H9 (cell line): ENCODE measurements at regions not wholly inside any gene's neighbourhood (a gene's known extent, or its start where the extent isn't known, plus 50 kb on each side); places are given as distances from the start of the nearest gene placed in this dataset.

Experiments
- DNase-seq: peaks from one replicate; pipeline ENCODE4 v3.0.0-alpha.2; 2017
- H2AFZ ChIP-seq: one replicate; pipeline ENCODE4 v1.6.1; 2013; ENCODE audit warnings: mild to moderate bottlenecking, low read length, control low read depth, moderate library complexity
- H2AK5ac ChIP-seq: 2 replicates; pipeline ENCODE4 v1.6.1; 2013; ENCODE audit warnings: low read length, control low read depth, mixed read lengths; ENCODE audit not compliant: insufficient read length
- H2BK120ac ChIP-seq: one replicate; pipeline ENCODE4 v1.6.1; 2013; ENCODE audit warnings: low read depth, mild to moderate bottlenecking, low read length, control low read depth, inconsistent platforms; ENCODE audit not compliant: poor library complexity, severe bottlenecking
- H2BK12ac ChIP-seq: 2 replicates; pipeline ENCODE4 v1.6.1; 2013; ENCODE audit warnings: low read length, control low read depth, mixed read lengths, low read depth; ENCODE audit not compliant: insufficient read length
- H2BK15ac ChIP-seq: 2 replicates; pipeline ENCODE4 v1.6.1; 2013; ENCODE audit warnings: low read depth, low read length, control low read depth
- H2BK20ac ChIP-seq: one replicate; pipeline ENCODE4 v1.6.1; 2013; ENCODE audit warnings: low read depth, mild to moderate bottlenecking, low read length, control low read depth, inconsistent platforms; ENCODE audit not compliant: poor library complexity, severe bottlenecking
- H2BK5ac ChIP-seq: 2 replicates; pipeline ENCODE4 v1.6.1; 2013; ENCODE audit warnings: low read length, control low read depth, mixed read lengths; ENCODE audit not compliant: insufficient read length
- H3K14ac ChIP-seq: 2 replicates; pipeline ENCODE4 v1.6.1; 2013; ENCODE audit warnings: low read length, control low read depth; ENCODE audit not compliant: insufficient read depth
- H3K18ac ChIP-seq: 2 replicates; pipeline ENCODE4 v1.6.1; 2013; ENCODE audit warnings: low read depth, mild to moderate bottlenecking, mixed read lengths, low read length, control low read depth; ENCODE audit not compliant: insufficient read length
- H3K23ac ChIP-seq: 2 replicates; pipeline ENCODE4 v1.6.1; 2013; ENCODE audit warnings: low read length, control low read depth, mixed read lengths, low read depth; ENCODE audit not compliant: insufficient read length
- H3K23me2 ChIP-seq: 2 replicates; pipeline ENCODE4 v1.6.1; 2013; ENCODE audit warnings: low read depth, mild to moderate bottlenecking, mixed read lengths, low read length, control low read depth; ENCODE audit not compliant: insufficient read length, poor library complexity, severe bottlenecking
- H3K27ac ChIP-seq: 2 replicates; pipeline ENCODE4 v1.5.1; 2013; ENCODE audit warnings: low read length, control low read depth, mixed read lengths, low read depth; ENCODE audit not compliant: insufficient read length
- H3K27me3 ChIP-seq: 2 replicates; pipeline ENCODE4 v1.6.1; 2013; ENCODE audit warnings: low read length, control low read depth, inconsistent platforms; ENCODE audit not compliant: insufficient read depth
- H3K4ac ChIP-seq: 2 replicates; pipeline ENCODE4 v1.6.1; 2013; ENCODE audit warnings: low read depth, mild to moderate bottlenecking, control low read depth, inconsistent platforms, low read length, moderate library complexity
- H3K4me1 ChIP-seq: 2 replicates; pipeline ENCODE4 v1.6.1; 2013; ENCODE audit warnings: low read length, control low read depth, inconsistent platforms; ENCODE audit not compliant: insufficient read depth
- H3K4me2 ChIP-seq: 2 replicates; pipeline ENCODE4 v1.6.1; 2013; ENCODE audit warnings: low read length, control low read depth, mixed read lengths; ENCODE audit not compliant: insufficient read length, insufficient read depth
- H3K56ac ChIP-seq: 2 replicates; pipeline ENCODE4 v1.6.1; 2013; ENCODE audit warnings: low read depth, mild to moderate bottlenecking, mixed read lengths, low read length, control low read depth; ENCODE audit not compliant: insufficient read length
- H3K79me1 ChIP-seq: 2 replicates; pipeline ENCODE4 v1.6.1; 2013; ENCODE audit warnings: low read depth, mild to moderate bottlenecking, moderate library complexity, low read length, control low read depth, inconsistent platforms; ENCODE audit not compliant: insufficient read depth, poor library complexity, severe bottlenecking
- H3K79me2 ChIP-seq: 2 replicates; pipeline ENCODE4 v1.6.1; 2013; ENCODE audit warnings: low read length, control low read depth, inconsistent platforms; ENCODE audit not compliant: insufficient read depth
- H3K9ac ChIP-seq: 2 replicates; pipeline ENCODE4 v1.6.1; 2013; ENCODE audit warnings: low read length, control low read depth, mixed read lengths; ENCODE audit not compliant: insufficient read length; ENCODE audit errors: extremely low read depth
- H3K9me3 ChIP-seq: one replicate; pipeline ENCODE4 v1.6.1; 2013; ENCODE audit warnings: low read depth, low read length, inconsistent platforms; ENCODE audit not compliant: control insufficient read depth
- H3T11ph ChIP-seq: one replicate; pipeline ENCODE4 v1.6.1; 2013; ENCODE audit warnings: mild to moderate bottlenecking, low read length, control low read depth, inconsistent platforms
- H4K20me1 ChIP-seq: one replicate; pipeline ENCODE4 v1.6.1; 2013; ENCODE audit not compliant: control insufficient read depth, insufficient read length, insufficient read depth
- H4K5ac ChIP-seq: 2 replicates; pipeline ENCODE4 v1.6.1; 2013; ENCODE audit warnings: low read depth, mild to moderate bottlenecking, mixed read lengths, low read length, control low read depth; ENCODE audit not compliant: insufficient read length
- H4K8ac ChIP-seq: replicated peaks from 2 replicates; pipeline ENCODE4 v1.6.1; 2013; ENCODE audit warnings: low read length, control low read depth, mixed read lengths, low read depth; ENCODE audit not compliant: insufficient read length
- H4K91ac ChIP-seq: 2 replicates; pipeline ENCODE4 v1.6.1; 2013; ENCODE audit warnings: low read depth, mild to moderate bottlenecking, moderate library complexity, mixed read lengths, low read length, control low read depth; ENCODE audit not compliant: insufficient read length
- H3K27ac Mint-ChIP-seq, 3 experiments: 2 replicates in 2 of 3; 3 replicates in 1 of 3; pipeline ENCODE4 v1.8.0; 2020 to 2021; ENCODE audit warnings: mixed read lengths in 3 of 3, mild to moderate bottlenecking in 1 of 3, moderate library complexity in 1 of 3
- H3K27me3 Mint-ChIP-seq: 2 replicates; pipeline ENCODE4 v1.8.0; 2021; ENCODE audit warnings: low read depth, mild to moderate bottlenecking, moderate library complexity, mixed read lengths
- H3K36me3 Mint-ChIP-seq, 3 experiments: 2 replicates in 2 of 3; 3 replicates in 1 of 3; pipeline ENCODE4 v1.8.0; 2020 to 2021; ENCODE audit warnings: low read depth in 3 of 3, mixed read lengths in 3 of 3; ENCODE audit not compliant: insufficient read depth in 1 of 3
- H3K4me1 Mint-ChIP-seq, 2 experiments: 2 replicates each; pipeline ENCODE4 v1.8.0; 2020; ENCODE audit warnings: mixed read lengths in 2 of 2
- H3K4me3 Mint-ChIP-seq, 2 experiments: 2 replicates in 1 of 2; 3 replicates in 1 of 2; pipeline ENCODE4 v1.8.0; 2020 to 2021; ENCODE audit warnings: mild to moderate bottlenecking in 2 of 2, mixed read lengths in 2 of 2, moderate library complexity in 1 of 2
- H3K9me3 Mint-ChIP-seq, 2 experiments: 2 replicates in 1 of 2; 3 replicates in 1 of 2; pipeline ENCODE4 v1.8.0; 2020; ENCODE audit warnings: mild to moderate bottlenecking in 2 of 2, mixed read lengths in 2 of 2, moderate library complexity in 1 of 2
- WGBS: extraction: QIAGEN DNeasy Blood & Tissue Kit; methylation state at CpG from one replicate; pipeline ENCODE4 v1.1.7; 2013; ENCODE audit warnings: missing lambda C conversion rate, low lambda C conversion rate, mixed read lengths; ENCODE audit not compliant: insufficient read length; ENCODE audit errors: extremely low coverage; 5-methylcytosine and 5-hydroxymethylcytosine counted together
- TF ChIP-seq, protein P1 (sequence below): fragments of 200-600 bp; sonication (generic); conservative IDR thresholded peaks from 3 replicates; pipeline ENCODE4 v1.8.0; 2021; ENCODE audit warnings: antibody characterized with exemption, mild to moderate bottlenecking

DNA sequence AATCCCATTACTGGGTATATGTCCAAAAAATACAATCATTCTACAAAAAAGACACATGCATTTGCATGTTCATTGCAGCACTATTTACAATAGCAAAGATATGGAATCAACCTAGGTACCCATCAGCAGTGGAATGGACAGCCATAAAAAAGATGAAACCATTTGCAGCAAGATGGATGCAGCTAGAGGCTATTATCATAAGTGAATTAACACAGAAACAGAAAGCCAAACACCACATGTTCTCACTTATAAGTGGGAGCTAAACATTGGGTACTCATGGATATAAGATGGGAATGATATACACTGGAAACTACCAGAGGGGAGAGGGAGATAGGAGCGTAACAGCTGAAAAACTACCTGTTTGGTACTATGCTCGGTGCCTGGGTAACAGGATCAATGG is 154.0 kb downstream of the TMEM26 start:
- Histone ChIP-seq H3K23ac (no peak overlapping the region), H2AK5ac (no peak overlapping the region), H3K27me3 (no peaks in the 10 kb centered on the region), H2AFZ (no peak overlapping the region), H3K27ac (no peak overlapping the region), H3K4me1 (no peaks in the 10 kb centered on the region), H2BK15ac (no peak overlapping the region), H3K9me3 (no peaks in the 10 kb centered on the region), H2BK12ac (no peak overlapping the region), H4K5ac (no peak overlapping the region), H3K79me2 (no peaks in the 10 kb centered on the region), H2BK20ac (no peak overlapping the region), H3K79me1 (no peaks in the 10 kb centered on the region), H3K23me2 (no peaks in the 10 kb centered on the region), H3T11ph (no peak overlapping the region), H3K14ac (no peak overlapping the region), H4K20me1 (no peaks in the 10 kb centered on the region), H3K4me2 (no peak overlapping the region), H3K56ac (no peak overlapping the region), H3K9ac (no peak overlapping the region), H2BK5ac (no peak overlapping the region), H4K91ac (no peak overlapping the region), H3K18ac (no peak overlapping the region), H3K4ac (no peak overlapping the region), H4K8ac (no peak overlapping the region), H2BK120ac (no peak overlapping the region)
- Mint-ChIP-seq H3K4me3 (no peak overlapping the region), H3K27me3 (no peaks in the 10 kb centered on the region), H3K9me3 (peaks cover 4 to 9% of the 10 kb centered on the region in 2 experiments), H3K27ac (no peak overlapping the region), H3K4me1 (peaks cover 4% of the 10 kb centered on the region in 2 experiments; a peak in 3 of 4 replicates), H3K36me3 (peaks cover 0 to 10% (median 6%) of the 10 kb centered on the region in 3 experiments; a peak in 5 of 7 replicates)
- no CpG with 5 or more reads among the region's 2 CpGs for WGBS
- DNase-seq: no peak
- TF ChIP-seq, protein P1, sequence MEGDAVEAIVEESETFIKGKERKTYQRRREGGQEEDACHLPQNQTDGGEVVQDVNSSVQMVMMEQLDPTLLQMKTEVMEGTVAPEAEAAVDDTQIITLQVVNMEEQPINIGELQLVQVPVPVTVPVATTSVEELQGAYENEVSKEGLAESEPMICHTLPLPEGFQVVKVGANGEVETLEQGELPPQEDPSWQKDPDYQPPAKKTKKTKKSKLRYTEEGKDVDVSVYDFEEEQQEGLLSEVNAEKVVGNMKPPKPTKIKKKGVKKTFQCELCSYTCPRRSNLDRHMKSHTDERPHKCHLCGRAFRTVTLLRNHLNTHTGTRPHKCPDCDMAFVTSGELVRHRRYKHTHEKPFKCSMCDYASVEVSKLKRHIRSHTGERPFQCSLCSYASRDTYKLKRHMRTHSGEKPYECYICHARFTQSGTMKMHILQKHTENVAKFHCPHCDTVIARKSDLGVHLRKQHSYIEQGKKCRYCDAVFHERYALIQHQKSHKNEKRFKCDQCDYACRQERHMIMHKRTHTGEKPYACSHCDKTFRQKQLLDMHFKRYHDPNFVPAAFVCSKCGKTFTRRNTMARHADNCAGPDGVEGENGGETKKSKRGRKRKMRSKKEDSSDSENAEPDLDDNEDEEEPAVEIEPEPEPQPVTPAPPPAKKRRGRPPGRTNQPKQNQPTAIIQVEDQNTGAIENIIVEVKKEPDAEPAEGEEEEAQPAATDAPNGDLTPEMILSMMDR: no peak
